GM21360 (cell line): ENCODE measurements at regions not wholly inside any gene's neighbourhood (a gene's known extent, or its start where the extent isn't known, plus 50 kb on each side); places are given as distances from the start of the nearest gene placed in this dataset.
A peak's percentile ranks its signal among the peaks of the same experiment; 100 is the strongest.
"Not testable (repeated sequence)": the region's sequence is repeated elsewhere in the genome, so short reads cannot be mapped to it uniquely, and the experiment has no call there.

Experiments
- ATAC-seq: cut with Tn5 transposase; IDR thresholded peaks from one replicate; pipeline ENCODE4 v1.9.1; 2021; ENCODE audit warnings: mild to moderate bottlenecking, moderate library complexity; ENCODE audit not compliant: unreplicated experiment

GRCh38 chr7:65150105-65150504 lies 143.6 kb upstream of the ERV3-1 start:
- not testable (repeated sequence) for ATAC-seq

- ATAC-seq = not testable (repeated sequence)
Measured at GRCh38 chr7:65146118-65146914, 139.8 kb upstream of the ERV3-1 start.

GRCh38 chr7:65145710-65146109 lies 139.2 kb upstream of the ERV3-1 start:
- not testable (repeated sequence) for ATAC-seq

GRCh38 chr7:65145008-65145407 lies 138.5 kb upstream of the ERV3-1 start:
- not testable (repeated sequence) for ATAC-seq

GRCh38 chr7:65144557-65144956 lies 138.1 kb upstream of the ERV3-1 start:
- not testable (repeated sequence) for ATAC-seq

- not testable (repeated sequence) for ATAC-seq
Measured at GRCh38 chr7:65144119-65144518, 137.6 kb upstream of the ERV3-1 start.

- not testable (repeated sequence) for ATAC-seq
Measured at GRCh38 chr7:65141894-65142293, 135.4 kb upstream of the ERV3-1 start.

- not testable (repeated sequence) for ATAC-seq
Measured at GRCh38 chr7:65141405-65141778, 134.9 kb upstream of the ERV3-1 start.

GRCh38 chr7:65140543-65141404 lies 134.3 kb upstream of the ERV3-1 start:
- ATAC-seq = not testable (repeated sequence)

GRCh38 chr7:65136850-65137249 lies 130.4 kb upstream of the ERV3-1 start:
- not testable (repeated sequence) for ATAC-seq

GRCh38 chr7:65133087-65133486 lies 126.6 kb upstream of the ERV3-1 start:
- not testable (repeated sequence) for ATAC-seq

GRCh38 chr7:65132256-65132655 lies 125.8 kb upstream of the ERV3-1 start:
- not testable (repeated sequence) for ATAC-seq

- not testable (repeated sequence) for ATAC-seq
Measured at GRCh38 chr7:65127364-65127763, 120.9 kb upstream of the ERV3-1 start.

GRCh38 chr7:65124600-65124999 lies 118.1 kb upstream of the ERV3-1 start:
- not testable (repeated sequence) for ATAC-seq

- ATAC-seq = not testable (repeated sequence)
Measured at GRCh38 chr7:65105650-65106203, 99.2 kb upstream of the ERV3-1 start.

GRCh38 chr7:65100499-65100898 lies 94.0 kb upstream of the ERV3-1 start:
- not testable (repeated sequence) for ATAC-seq

- not testable (repeated sequence) for ATAC-seq
Measured at GRCh38 chr7:65081669-65082055, 75.2 kb upstream of the ERV3-1 start.

GRCh38 chr7:65080799-65081668 lies 74.5 kb upstream of the ERV3-1 start:
- peak; percentile 100 for ATAC-seq

- not testable (repeated sequence) for ATAC-seq
Measured at GRCh38 chr7:65074959-65075358, 68.5 kb upstream of the ERV3-1 start.

GRCh38 chr7:65073160-65073559 lies 66.7 kb upstream of the ERV3-1 start:
- ATAC-seq = not testable (repeated sequence)
